Endothelial cell of umbilical vein (primary cell): ENCODE measurements at regions not wholly inside any gene's neighbourhood (a gene's known extent, or its start where the extent isn't known, plus 50 kb on each side); places are given as distances from the start of the nearest gene placed in this dataset.

Source experiments
- BruUV-seq: library from RNA; stranded (reverse); fragments of 400-500 nt; replicated peaks from 2 replicates; lab custom pipeline; 2021; lab: Mats Ljungman, UMichigan
- CTCF ChIA-PET: fragments of 300-600, 350-600 bp; sonication (Branson Sonifier 250); formaldehyde crosslinking; loops from one replicate; lab custom pipeline; 2021; ENCODE audit warnings: antibody characterized with exemption, inconsistent platforms; lab: Charles Lee
- POLR2A ChIA-PET: fragments of 300-600, 350-600 bp; sonication (Branson Sonifier 250); formaldehyde crosslinking; loops from one replicate; lab custom pipeline; 2021; ENCODE audit warnings: antibody characterized with exemption, inconsistent platforms; lab: Charles Lee
- DNase-seq: peaks from one replicate; pipeline ENCODE4 v3.0.0-alpha.2; 2011; ENCODE audit warnings: low read depth, low spot score
- FAIRE-seq: peaks from 2 replicates; lab custom pipeline; 2011; peaks lifted over from hg19 to GRCh38; lab: Jason Lieb, UNC
- H2AFZ ChIP-seq: 2 replicates; pipeline ENCODE4 v1.6.0; 2012; ENCODE audit warnings: low read depth, low read length, control low read depth, inconsistent platforms
- H3K27ac ChIP-seq: 2 replicates; pipeline ENCODE4 v1.5.1; 2011; ENCODE audit warnings: low read depth, mild to moderate bottlenecking, control low read depth, low read length, moderate library complexity; ENCODE audit not compliant: insufficient read depth
- H3K27me3 ChIP-seq, 2 experiments: 2 replicates each; pipeline versions ENCODE4 v1.6.0 to v1.6.1; 2011; ENCODE audit warnings: low read length in 2 of 2, mixed read lengths in 1 of 2; ENCODE audit not compliant: control insufficient read depth in 2 of 2, insufficient read depth in 2 of 2
- H3K36me3 ChIP-seq, 2 experiments: 2 replicates in 1 of 2; 3 replicates in 1 of 2; pipeline ENCODE4 v1.5.1; 2011; ENCODE audit warnings: low read length in 2 of 2, mild to moderate bottlenecking in 1 of 2, moderate library complexity in 1 of 2; ENCODE audit not compliant: control insufficient read depth in 2 of 2, insufficient read depth in 2 of 2; ENCODE audit errors: extremely low read depth in 1 of 2
- H3K4me1 ChIP-seq: 3 replicates; pipeline ENCODE4 v1.5.1; 2011; ENCODE audit warnings: mild to moderate bottlenecking, low read length; ENCODE audit not compliant: control insufficient read depth, insufficient read depth; ENCODE audit errors: extremely low read depth
- H3K4me2 ChIP-seq: 2 replicates; pipeline ENCODE4 v1.6.1; 2011; ENCODE audit warnings: low read length, control low read depth, mixed read lengths; ENCODE audit not compliant: insufficient read depth
- H3K4me3 ChIP-seq, 3 experiments: fragments of 200-600 bp in 1 of 3; sonication (generic), shearing (Covaris generic) in 1 of 3; replicated peaks in 1 of 3; 2 replicates each; pipeline ENCODE4 v1.5.1; 2011 to 2016; ENCODE audit warnings: control low read depth in 3 of 3, low read length in 3 of 3, mild to moderate bottlenecking in 2 of 3, inconsistent platforms in 1 of 3, low read depth in 1 of 3, moderate library complexity in 1 of 3; ENCODE audit not compliant: insufficient read depth in 1 of 3
- H3K79me2 ChIP-seq: 2 replicates; pipeline ENCODE4 v1.6.0; 2012; ENCODE audit warnings: low read length, inconsistent platforms; ENCODE audit not compliant: control insufficient read depth, insufficient read depth
- H3K9ac ChIP-seq: replicated peaks from 2 replicates; pipeline ENCODE3; 2011; ENCODE audit warnings: low read length, control low read depth; ENCODE audit not compliant: insufficient read depth; ENCODE audit errors: extremely low read depth
- H3K9me1 ChIP-seq: replicated peaks from 3 replicates; pipeline ENCODE4 v1.6.0; 2011; ENCODE audit warnings: mild to moderate bottlenecking, low read length; ENCODE audit not compliant: control insufficient read depth, insufficient read depth; ENCODE audit errors: extremely low read depth
- H3K9me3 ChIP-seq: replicated peaks from 2 replicates; pipeline ENCODE4 v1.5.1; 2012; ENCODE audit warnings: low read length, inconsistent platforms; ENCODE audit not compliant: control insufficient read depth, insufficient read depth
- H4K20me1 ChIP-seq: replicated peaks from 2 replicates; pipeline ENCODE3; 2011; ENCODE audit warnings: mild to moderate bottlenecking, low read length; ENCODE audit not compliant: control insufficient read depth, insufficient read depth; ENCODE audit errors: extremely low read depth
- CTCF ChIP-seq, 2 donors: IDR thresholded peaks; 1 replicate in 1 of 2; 2 replicates in 1 of 2; pipeline ENCODE4 v1.5.1; 2011; ENCODE audit warnings: low read length in 2 of 2, mild to moderate bottlenecking in 2 of 2, moderate library complexity in 2 of 2, control low read depth in 1 of 2, inconsistent platforms in 1 of 2, low read depth in 1 of 2; ENCODE audit not compliant: insufficient read depth in 1 of 2; ENCODE audit errors: extremely low read depth in 1 of 2
- GATA2 ChIP-seq: IDR thresholded peaks from 2 replicates; pipeline ENCODE4 v1.7.0; 2011; ENCODE audit warnings: low read depth, mild to moderate bottlenecking, moderate library complexity, mixed read lengths, low read length; ENCODE audit not compliant: insufficient read length, insufficient read depth
- JUN ChIP-seq: IDR thresholded peaks from 2 replicates; pipeline ENCODE4 v1.6.1; 2011; ENCODE audit warnings: borderline replicate concordance, low read depth; ENCODE audit not compliant: insufficient read length, insufficient read depth
- dilution Hi-C: fragments of 300-500 bp; cut with MboI; formaldehyde crosslinking; loops from one replicate; pipeline ENCODE4 v1.15.0; 2019; ENCODE audit warnings: low sequenced_read_pairs; ENCODE audit not compliant: extremely low pct_ligation_motif_present
- intact Hi-C: fragments of 100-400 bp; cut with micrococcal nuclease; formaldehyde crosslinking; loops from one replicate; pipeline ENCODE4 v1.10.0; 2022
- TF ChIP-seq, protein P1 (sequence below): IDR thresholded peaks from 2 replicates; pipeline ENCODE4 v1.6.1; 2011; ENCODE audit not compliant: insufficient read depth, insufficient read length

- intact Hi-C loops (loop anchor here (5.0 kb wide), 1 partner anchor 111 kb away; no protein-coding TSS in a partner anchor), dilution Hi-C loops (no loop called here)
- ChIA-PET POLR2A (no interaction called here), CTCF (interaction anchor here (1.2 kb wide), 1 partner anchor 102 kb away, joined by 3 read pairs; no protein-coding TSS in a partner anchor)
- H3K4me1 ChIP-seq: peaks cover 27% of the 10 kb centered on the region
- H3K36me3 ChIP-seq: no peaks in the 10 kb centered on the region
- no peaks in the 10 kb centered on the region for H3K9me3 ChIP-seq
- no peak overlapping the region for H3K9ac ChIP-seq
- no peaks in the 10 kb centered on the region for H4K20me1 ChIP-seq
- no peak for FAIRE-seq
- TF ChIP-seq, protein P1, sequence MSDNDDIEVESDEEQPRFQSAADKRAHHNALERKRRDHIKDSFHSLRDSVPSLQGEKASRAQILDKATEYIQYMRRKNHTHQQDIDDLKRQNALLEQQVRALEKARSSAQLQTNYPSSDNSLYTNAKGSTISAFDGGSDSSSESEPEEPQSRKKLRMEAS: no peak
- no peak overlapping the region for H2AFZ ChIP-seq
- no peak overlapping the region for H3K4me3 ChIP-seq
- H3K4me2 ChIP-seq: no peak overlapping the region
- BruUV-seq: no TSS peak
- no peaks in the 10 kb centered on the region for H3K79me2 ChIP-seq
- DNase-seq: no peak
- H3K27ac ChIP-seq: no peak overlapping the region
- H3K9me1 ChIP-seq: no peaks in the 10 kb centered on the region
- H3K27me3 ChIP-seq: no peaks in the 10 kb centered on the region
These were observed 582.0 kb downstream of the QKI start for GRCh38 chr6:163996491-163996890.

DNA sequence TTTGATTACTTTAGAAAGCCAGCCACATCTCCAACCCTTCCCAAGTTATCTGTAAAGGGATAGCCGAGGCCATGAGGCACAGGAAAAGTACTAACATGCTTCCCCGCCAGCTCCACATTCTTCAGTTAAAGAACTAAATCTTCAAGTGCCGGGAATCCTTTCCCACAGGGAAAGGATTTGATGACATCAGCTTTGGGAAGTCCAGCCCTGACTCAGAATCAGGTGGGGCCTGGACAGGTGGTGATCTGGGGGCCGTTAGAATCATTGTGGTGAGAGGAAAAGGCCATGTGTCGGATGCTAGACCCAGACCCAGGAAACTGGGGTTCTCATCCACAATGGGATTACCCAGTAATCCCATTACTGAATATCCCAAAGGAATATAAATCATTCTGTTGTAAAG lies 580.0 kb downstream of the QKI start:
- H3K9me3 ChIP-seq: no peaks in the 10 kb centered on the region
- no peak for FAIRE-seq

More for the DNA sequence above, 580.0 kb downstream of the QKI start:
- no peaks in the 10 kb centered on the region for H3K36me3 ChIP-seq
- no peaks in the 10 kb centered on the region for H3K9me1 ChIP-seq
- BruUV-seq: no TSS peak
- H3K9ac ChIP-seq: no peak overlapping the region
- intact Hi-C loops: no loop called here
- no peak overlapping the region for H3K27ac ChIP-seq
- no peaks in the 10 kb centered on the region for H3K79me2 ChIP-seq
- no peak for TF ChIP-seq GATA2
- TF ChIP-seq, protein P1: no peak
- no peak for TF ChIP-seq JUN
- TF ChIP-seq CTCF (IDR thresholded peaks at IDR 0.05; ENCODE audit: extremely low read depth in 1 of 2, insufficient read depth in 1 of 2, low read depth in 1 of 2, low read length in 2 of 2): no peak
- peaks cover 20% of the 10 kb centered on the region for H3K4me1 ChIP-seq
- CTCF ChIA-PET: no interaction called here
- POLR2A ChIA-PET: no interaction called here
- H3K27me3 ChIP-seq: no peaks in the 10 kb centered on the region
- dilution Hi-C loops: no loop called here
- no peak overlapping the region for H2AFZ ChIP-seq
- H3K4me2 ChIP-seq: no peak overlapping the region
- no peaks in the 10 kb centered on the region for H4K20me1 ChIP-seq
- DNase-seq: no peak
- no peak overlapping the region for H3K4me3 ChIP-seq
